GM19238 (cell line): ENCODE measurements at regions not wholly inside any gene's neighbourhood (a gene's known extent, or its start where the extent isn't known, plus 50 kb on each side); places are given as distances from the start of the nearest gene placed in this dataset.

ENCODE experiments used
- DNase-seq: peaks from one replicate; pipeline ENCODE4 v3.0.0; 2011; ENCODE audit warnings: low spot score; ENCODE audit not compliant: insufficient read length

DNA sequence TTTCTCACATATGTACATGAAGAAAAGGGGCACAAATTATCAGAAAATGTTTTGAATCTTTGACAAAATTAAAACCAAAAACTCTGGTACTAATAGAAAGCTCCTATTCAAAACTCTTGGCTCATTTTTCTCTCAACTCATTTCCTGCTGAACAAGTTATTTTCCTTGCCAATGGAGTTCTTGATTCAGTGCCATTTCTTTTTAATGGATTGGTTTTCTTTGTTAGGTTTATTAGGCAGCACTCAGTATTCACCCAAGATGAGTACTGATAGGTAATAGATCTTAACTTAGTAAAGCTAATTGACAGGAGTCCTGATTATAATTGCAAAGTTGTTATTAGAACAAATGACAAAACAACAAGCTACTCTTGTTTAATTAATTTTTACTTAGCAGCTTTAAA lies 279.4 kb upstream of the PDGFD start:
- DNase-seq, result no peak

DNA sequence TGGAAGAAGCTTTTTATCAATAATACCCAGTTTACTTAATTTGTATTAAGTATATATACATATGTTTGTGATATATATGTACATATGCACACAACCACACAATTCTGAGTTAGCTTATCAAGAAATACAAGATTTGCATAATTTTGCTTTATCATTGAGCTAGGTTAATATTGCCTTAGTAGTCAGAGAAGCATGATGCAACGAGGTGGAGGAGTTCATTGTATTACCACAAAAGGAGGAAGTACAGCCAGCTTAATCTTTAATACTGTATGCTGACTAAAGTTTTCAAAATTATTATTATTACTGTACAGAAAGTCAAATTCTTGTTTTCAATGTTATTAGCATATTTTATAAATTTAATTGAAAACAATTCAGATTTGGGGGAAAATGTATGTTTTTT lies 278.4 kb upstream of the PDGFD start:
- no peak for DNase-seq

DNA sequence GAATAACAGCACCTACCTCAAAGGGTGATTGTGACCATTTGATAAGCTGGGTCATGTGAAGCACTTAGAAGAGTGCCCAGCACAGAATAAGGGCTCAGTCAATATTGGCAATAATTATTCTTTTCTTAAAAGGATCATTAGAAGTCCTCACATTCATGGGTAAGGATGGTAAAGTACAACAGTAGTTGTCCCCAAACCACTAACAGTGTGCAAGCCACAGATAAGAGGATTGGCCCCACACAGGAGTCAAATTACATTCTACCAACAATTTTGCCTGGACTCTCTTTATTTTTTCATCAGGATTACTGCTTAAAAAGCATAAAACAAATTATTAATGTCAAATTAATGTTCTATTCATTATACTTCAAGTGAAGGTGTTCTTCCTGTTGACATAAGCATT lies 271.5 kb upstream of the PDGFD start:
- DNase-seq, result no peak

DNA sequence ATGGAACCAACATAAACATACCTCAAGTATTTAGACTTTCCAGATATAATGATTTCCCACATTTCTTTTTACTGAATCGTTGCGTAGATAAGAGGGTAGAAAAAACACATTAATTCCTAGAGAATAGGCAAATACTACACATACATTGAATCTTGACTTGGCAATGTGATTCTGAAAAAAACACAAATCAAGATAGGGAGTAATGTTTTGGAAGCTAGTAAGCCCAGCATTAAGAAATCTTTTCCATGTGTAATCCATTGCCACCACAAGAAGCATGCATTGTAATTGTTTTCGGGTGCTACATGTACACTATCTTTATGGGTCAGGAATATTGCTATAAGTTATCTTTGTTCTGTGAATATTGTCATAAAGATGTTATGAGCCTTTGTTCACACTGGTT lies 269.8 kb upstream of the PDGFD start:
- no peak for DNase-seq

DNA sequence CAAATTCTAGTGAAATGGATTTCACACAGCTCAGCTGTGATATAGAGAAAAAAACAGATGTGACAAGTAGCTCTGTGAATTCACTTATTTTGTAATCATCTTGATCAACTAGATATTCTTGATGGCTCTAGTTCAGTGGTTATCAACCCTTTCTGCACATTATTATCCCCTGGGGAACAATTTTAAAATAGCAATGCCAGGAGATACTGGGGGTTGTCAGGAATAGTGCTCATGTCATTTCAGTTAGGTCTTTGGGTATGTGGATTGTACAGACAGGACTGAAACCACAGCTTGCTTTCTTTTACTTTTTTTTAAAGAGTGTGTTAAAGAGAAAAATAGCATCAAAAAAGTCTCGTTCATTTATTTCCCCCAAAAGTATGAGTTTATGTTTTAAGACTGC lies 269.0 kb upstream of the PDGFD start:
- DNase-seq, result no peak

DNA sequence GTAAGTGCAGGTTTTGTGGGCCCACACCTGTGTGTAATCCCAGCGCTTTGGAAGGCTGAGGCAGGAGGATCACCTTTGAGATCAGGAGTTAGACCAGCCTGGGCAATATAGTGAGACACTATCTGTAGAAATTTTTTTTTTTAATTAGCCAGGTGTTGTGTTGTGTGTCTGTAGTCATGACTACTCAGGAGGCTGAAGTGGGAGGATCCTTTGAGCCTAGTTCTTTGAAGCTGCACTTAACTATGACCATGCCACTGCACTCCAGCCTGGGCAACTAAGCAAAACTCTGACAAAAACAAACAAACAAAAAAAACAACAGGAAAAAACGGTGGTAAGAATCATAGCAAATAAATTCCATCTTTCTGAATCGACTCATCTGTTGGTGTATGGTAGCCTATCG lies 268.6 kb upstream of the PDGFD start:
- DNase-seq, result no peak

DNA sequence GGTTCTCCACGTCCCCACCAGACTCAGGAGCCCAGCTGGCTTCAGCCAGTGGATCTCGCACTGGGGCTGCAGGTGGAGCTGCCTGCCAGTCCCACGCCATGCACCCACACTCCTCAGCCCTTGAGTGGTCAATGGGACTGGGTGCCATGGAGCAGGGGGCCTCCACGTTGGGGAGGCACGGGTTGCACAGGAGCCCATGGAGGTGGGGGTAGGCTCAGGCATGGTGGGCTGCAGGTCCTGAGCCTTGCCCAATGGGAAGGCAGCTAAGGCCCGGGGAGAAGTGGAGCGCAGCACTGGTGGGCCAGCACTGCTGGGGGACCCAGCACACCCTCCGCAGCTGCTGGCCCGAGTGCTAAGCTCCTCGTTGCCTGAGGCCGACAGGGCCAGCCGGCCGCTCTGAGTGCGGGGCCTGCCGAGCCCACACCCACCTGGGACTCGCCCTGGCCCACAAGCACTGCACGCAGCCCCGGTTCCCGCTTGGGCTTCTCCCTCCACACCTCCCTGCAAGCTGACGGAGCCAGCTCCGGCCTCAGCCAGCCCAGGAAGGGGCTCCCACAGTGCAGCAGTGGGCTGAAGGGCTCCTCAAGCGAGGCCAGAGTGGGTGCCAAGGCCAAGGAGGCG lies 258.5 kb upstream of the PDGFD start:
- DNase-seq, result no peak

DNA sequence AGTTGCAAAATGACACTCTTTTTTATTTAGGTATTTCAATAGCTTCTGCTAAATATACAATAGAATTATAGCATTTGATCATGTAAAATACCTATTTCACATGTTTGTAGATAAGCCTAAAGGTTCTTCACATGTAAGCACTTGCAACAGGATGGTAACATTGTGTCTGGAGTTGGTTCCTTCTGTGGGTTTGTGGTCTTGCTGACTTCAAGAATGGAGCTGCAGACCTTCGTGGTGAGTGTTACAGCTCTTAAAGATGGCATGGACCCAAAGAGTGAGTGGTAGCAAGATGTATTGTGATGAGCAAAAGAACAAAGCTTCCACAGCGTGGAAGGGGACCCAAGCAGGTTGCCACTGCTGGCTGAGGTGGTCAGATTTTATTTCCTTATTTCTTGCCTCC lies 246.4 kb upstream of the PDGFD start:
- DNase-seq, result no peak

DNA sequence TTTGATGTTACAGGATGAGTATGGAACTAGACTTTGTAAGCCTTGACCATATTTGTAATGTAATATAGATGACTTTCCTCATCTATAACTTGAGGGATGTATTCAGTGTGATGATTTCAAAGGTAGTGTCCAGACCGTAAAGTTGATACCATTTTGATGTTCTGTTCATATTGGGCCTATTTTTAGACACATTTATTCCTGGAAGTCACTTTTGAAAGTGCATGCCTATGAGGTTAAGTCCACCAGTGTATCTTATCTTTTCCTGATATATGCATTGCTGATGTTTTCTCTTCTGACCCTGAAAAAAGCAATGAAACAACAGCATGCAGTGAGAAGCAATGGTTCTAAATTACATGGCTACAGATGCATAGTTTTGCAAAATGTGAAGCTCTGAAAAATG lies 244.7 kb upstream of the PDGFD start:
- no peak for DNase-seq

DNA sequence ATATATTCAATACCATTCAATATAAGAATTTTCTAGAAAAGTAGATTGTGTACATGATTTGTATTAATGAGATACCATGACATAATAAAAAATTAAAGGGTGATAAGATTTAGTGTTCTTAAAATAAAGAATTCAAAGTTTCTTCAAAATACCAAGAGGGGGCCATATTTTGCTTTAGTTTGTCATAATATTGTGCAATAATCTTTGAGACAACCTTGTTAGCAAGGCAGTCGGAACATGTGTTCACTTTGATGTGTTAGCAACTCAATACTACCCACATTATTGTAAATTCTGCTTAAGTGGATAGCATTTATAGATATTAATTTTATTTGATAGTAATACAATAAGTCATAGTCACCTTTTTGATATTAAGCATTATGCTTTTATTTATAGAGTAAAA lies 241.3 kb upstream of the PDGFD start:
- no peak for DNase-seq

DNA sequence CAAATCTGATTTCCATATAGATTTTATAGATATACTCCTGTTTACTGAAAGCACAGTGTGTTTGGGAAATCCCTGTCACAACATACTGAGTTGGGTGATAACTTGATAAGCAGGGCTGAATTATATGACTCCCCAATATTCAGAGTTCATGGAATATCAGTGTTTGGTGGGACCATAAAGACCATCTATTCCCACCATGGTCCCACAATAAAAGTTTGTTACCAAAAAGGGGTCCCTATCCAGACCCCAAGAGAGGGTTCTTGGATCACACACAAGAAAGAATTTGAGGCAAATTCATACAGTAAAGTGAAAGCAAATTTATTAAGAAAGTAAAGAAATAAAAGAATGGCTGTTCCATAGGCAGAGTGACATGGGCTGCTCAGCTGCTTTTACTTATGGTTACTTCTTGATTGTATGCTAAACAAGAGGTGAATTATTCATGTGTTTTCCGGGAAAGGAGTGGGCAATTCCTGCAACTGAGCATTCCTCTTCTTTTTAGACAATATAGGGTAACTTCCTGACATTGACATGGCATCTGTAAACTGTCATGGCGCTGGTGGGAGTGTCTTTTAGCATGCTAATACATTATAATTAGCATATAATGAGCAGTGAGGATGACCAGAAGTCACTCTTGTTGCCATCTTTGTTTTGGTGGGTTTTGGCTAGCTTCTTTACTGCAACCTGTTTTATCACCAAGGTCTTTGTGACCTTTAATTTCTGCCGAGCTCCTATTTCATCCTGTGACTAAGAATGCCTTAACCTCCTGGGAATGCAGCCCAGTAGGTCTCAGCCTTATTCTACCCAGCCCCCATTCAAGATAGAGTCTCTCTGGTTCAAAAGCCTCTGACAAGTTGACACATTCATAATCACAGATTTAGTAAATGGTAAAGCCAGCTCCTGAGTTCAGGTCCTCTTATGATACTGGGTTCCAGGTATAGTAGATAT lies 240.6 kb upstream of the PDGFD start:
- no peak for DNase-seq

DNA sequence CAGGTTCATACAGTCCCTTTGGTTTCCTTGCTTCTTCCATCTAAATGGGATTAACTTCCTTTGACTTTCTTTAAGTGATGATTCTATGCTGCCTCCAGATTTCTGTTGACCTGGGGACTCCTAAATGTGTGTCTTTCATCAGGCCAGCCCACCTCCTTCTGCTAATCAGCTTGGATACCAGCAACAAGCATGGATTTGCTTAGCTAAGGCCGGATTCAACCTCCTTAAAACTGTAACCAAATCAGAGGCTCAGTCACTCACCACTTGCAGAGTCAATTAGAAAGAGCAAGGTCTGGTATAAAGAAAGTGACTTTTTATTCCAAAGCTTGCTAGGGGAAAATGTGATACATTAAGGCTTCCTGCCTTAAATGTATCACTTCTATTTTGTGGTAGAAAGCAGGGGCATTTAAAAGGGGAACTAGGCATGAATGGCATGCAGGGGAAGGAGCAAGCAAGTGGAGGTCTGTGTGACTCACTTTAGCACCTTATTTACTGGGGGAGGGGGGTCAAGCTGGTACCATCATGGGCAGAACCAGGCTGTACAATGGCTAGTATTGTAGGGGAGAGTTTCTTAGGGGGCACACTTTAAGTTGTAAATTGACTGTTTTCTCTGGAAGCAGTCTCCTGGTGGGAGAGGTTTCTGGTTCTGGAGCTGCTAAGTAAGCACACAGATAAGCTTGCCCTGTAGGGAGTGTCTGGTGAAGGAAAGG lies 239.0 kb upstream of the PDGFD start:
- DNase-seq, result no peak

DNA sequence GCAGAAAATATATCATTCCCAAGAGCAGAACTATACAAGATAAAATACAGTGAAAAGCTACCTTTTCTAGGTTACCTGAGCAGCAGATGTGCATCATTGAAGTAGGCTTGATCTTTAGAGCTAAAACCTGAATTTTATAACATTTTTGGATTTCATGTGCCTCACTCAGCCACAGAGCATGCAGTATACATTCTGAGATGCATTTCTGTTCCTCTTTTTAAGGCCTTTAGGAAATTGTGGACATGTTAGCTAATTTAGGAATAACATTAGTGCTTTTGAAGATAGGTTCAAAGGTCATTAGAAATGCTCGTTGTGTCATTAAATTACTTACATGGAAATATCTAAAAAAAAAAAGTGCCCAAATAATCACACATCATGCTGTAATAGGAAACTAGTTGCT lies 230.6 kb upstream of the PDGFD start:
- DNase-seq, result no peak

DNA sequence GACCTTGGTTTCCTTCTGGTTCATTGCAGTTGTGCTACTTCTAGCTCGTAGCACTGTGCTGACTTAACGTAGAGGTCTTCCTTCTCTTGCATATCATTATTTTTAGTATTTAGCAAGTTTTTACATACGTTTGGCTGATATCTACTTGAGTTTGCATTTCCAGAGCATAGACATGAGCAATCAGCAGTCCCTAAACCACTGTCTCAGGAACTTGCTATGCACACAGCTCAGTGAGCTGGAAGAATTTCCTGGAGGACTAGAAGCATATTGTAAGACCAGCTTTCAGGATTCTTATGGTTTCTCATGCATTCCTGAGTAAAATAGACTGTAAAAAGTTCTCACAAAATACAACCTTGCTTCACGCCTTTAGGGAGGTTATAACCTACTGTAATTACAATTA lies 226.7 kb upstream of the PDGFD start:
- DNase-seq, result no peak

DNA sequence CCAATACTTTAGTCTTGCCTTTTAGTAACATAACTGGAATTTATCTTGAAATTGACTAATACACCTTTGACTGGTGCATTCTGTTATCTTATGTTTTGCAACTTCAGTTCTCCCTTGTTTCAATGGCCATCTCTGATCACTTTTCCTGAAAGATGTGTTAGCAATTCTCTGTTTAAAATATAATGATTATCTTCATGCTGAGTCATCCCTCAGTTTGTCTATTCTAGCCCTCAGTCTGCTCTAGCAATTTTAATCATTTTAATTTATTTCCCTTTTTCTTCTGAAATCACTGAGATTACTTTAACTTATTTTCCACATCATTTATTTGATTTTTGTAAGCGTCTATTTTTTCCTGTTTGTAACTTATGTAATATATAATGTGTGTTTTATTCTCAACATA lies 221.9 kb upstream of the PDGFD start:
- no peak for DNase-seq

DNA sequence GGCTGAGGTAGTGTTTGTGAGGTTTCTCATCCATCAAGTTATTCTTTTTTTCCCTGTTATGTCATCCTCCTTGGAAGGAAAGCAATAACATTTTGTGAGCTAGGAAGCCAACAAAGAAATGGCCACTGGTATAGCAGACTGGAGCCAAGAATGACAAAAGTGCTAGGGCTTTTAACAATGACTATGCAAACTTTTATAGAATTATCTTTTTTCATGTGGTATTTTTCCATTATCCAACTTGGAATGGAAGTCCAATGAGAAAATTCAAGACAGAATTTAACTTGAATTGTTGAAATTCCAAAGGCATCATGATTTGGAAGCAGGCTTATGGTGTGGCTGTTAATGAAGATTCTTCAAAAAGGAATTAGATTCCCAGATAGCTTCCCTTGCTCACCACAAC lies 216.4 kb upstream of the PDGFD start:
- no peak for DNase-seq

DNA sequence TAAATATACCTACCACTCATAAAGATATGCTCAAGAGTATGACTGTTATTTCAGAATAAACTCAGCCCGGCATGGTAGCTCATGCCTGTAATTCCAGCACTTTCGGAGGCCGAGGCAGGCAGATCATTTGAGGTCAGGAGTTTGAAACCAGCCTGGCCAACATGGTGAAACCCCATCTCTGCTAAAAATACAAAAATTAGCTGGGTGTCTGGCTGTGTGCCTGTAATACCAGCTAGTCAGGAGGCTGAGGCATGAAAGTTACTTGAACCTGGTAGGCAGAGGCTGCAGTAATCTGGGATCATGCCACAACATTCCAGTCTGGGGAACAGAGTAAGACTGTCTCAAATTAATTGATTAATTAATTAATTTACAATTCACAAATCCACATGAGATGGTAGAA lies 208.2 kb upstream of the PDGFD start:
- DNase-seq, result no peak

DNA sequence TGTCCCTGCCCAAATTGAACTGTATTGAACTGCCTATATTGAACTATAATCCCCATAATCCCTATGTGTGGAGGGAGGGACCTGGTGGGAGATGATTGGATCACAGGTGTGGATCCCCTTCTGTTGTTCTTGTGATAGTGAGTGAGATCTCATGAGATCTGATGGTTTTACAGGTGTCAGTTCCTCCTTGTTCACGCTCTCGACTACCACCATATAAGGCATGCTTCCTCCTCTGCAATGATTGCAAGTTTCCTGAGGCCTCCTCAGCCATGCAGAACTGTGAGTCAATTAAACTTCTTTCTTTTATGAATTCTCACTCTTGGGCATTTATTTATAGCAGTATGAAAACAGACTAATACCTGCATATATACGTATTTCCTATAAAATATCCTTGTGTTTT lies 206.5 kb upstream of the PDGFD start:
- DNase-seq, result no peak

DNA sequence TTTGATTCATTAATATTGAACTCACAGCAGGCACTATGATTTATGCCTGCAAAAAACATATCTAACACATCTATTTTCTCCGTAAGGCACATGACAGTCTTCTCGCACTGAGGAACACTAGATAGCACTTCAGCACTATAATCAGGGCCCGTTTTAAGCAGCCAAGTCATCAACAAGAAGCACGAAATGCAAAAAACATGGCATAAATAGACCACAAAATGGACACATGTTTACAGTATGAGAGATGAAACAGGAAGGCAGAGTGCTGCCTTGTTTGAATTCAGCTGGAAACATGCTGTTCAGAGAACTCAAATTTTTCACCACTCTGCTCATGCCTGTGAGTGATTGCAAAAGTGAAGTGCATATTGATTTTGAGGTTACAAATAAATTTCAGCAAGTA lies 205.8 kb upstream of the PDGFD start:
- no peak for DNase-seq

DNA sequence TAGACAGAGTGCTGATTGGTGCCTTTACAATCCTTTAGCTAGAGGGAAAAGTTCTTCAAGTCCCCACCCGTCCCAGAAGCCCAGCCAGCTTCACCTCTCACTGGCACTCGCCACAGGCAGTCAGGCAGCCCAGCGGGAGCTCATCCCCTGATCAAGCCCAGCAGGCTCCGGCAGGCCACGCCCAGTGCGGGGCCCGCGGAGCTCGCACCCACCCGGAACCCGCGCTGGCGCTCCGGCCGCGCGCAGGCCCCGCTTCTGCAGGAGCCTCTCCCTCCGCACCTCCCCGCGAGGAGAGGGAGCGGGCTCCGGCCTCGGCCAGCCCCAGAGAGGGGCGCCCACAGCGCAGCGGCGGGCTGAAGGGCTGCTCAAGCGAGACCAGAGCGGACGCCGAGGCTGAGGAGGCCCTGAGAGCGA lies 202.4 kb upstream of the PDGFD start:
- no peak for DNase-seq

DNA sequence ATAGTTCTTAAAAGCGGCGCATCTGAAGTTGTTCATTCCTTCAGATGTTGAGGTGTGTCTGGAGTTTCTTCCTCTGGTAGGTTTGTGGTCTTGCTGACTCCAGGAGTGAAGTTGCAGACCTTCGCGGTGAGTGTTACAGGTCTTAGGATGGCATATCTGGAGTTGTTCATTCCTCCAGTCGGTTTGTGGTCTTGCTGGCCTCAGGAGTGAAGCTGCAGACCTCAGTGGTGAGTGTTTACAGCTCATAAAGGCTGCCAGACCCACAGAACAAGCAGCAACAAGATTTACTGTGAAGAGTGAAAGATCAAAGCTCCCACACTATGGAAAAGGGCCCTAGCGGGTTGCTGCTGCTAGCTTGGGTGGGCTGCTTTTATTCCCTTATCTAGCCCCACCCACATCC lies 201.7 kb upstream of the PDGFD start:
- no peak for DNase-seq

DNA sequence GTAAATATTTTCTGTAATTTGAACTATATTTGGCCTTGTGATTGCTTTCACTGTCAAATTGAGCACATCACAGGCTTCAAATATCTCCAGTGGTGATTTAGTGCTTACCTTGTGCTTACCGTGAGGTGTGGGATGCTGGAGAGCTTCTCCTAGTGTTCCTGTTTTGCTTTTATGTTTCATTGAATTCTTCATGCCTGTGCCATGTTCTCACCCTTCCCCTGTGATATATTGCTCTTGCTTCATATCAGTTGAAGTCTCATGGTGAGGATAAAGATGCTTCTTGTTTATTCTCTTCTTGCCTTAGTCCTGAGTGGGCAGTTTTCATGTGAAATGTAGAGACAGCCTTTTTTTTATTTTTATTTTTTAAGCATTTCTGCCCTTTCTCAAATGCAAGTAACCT lies 198.0 kb upstream of the PDGFD start:
- no peak for DNase-seq

DNA sequence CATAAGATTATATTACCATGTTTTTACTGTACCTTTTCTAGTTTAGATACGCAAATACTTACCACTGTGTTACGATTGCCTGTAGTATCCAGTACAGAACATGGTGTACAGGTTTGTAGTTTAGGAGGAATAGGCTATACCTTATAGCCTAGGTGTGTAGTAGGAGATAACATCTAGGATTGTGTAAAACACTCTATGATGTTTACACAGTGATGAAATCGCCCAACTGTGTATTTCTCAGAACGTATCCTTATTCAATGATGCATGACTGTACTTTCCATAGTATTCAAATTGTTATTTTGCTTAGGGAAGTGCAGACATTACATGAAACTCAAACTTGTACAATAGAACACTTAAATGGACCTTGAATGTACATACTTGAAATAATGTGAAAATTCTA lies 188.1 kb upstream of the PDGFD start:
- DNase-seq, result no peak
